ENCODE measurements at regions not wholly inside any gene's neighbourhood (a gene's known extent, or its start where the extent isn't known, plus 50 kb on each side); places are given as distances from the start of the nearest gene placed in this dataset.
"Not testable (repeated sequence)": the region's sequence is repeated elsewhere in the genome, so short reads cannot be mapped to it uniquely, and the experiment has no call there.

- TF ChIP-seq CTCF (IDR thresholded peaks at IDR 0.05; ENCODE audit: low read depth, low read length), result no peak
- no peak overlapping the region for H3K4me3 ChIP-seq (ENCODE audit: low read depth, low read length)
Observed at GRCh38 chr12:107857191-107857590, 82.7 kb downstream of the ASCL4 start.

- H3K4me3 ChIP-seq (ENCODE audit: low read depth, low read length), result no peak overlapping the region
- TF ChIP-seq CTCF (IDR thresholded peaks at IDR 0.05; ENCODE audit: low read depth, low read length), result no peak
Observed at GRCh38 chr12:107859367-107859766, 84.9 kb downstream of the ASCL4 start.

- no peak for TF ChIP-seq CTCF (IDR thresholded peaks at IDR 0.05; ENCODE audit: low read depth, low read length)
Observed at GRCh38 chr12:107864235-107864634, 89.7 kb downstream of the ASCL4 start.

GRCh38 chr12:107864727-107865126 is 90.2 kb downstream of the ASCL4 start:
- not testable (repeated sequence) for H3K4me3 ChIP-seq (ENCODE audit: low read depth, low read length)

More at GRCh38 chr12:107864235-107864634, 89.7 kb downstream of the ASCL4 start:
- H3K4me3 ChIP-seq (ENCODE audit: low read depth, low read length), result no peak overlapping the region

GRCh38 chr12:107873223-107873622 is 98.7 kb downstream of the ASCL4 start:
- no peak overlapping the region for H3K4me3 ChIP-seq (ENCODE audit: low read depth, low read length)

GRCh38 chr12:107875786-107876185 is 101.3 kb downstream of the ASCL4 start:
- no peak for TF ChIP-seq CTCF (IDR thresholded peaks at IDR 0.05; ENCODE audit: low read depth, low read length)
- no peak overlapping the region for H3K4me3 ChIP-seq (ENCODE audit: low read depth, low read length)

More at GRCh38 chr12:107873223-107873622, 98.7 kb downstream of the ASCL4 start:
- TF ChIP-seq CTCF (IDR thresholded peaks at IDR 0.05; ENCODE audit: low read depth, low read length), result no peak

GRCh38 chr12:107884769-107885694 is 110.5 kb downstream of the ASCL4 start:
- no peak overlapping the region for H3K4me3 ChIP-seq (ENCODE audit: low read depth, low read length)
- peak; percentile 72 for TF ChIP-seq CTCF (IDR thresholded peaks at IDR 0.05; ENCODE audit: low read depth, low read length)
